Epithelial cell of proximal tubule (primary cell): ENCODE measurements at regions not wholly inside any gene's neighbourhood (a gene's known extent, or its start where the extent isn't known, plus 50 kb on each side); places are given as distances from the start of the nearest gene placed in this dataset.

Experiments
- DNase-seq: peaks from one replicate; pipeline ENCODE4 v3.0.0-alpha.2; 2011; ENCODE audit warnings: low read depth
- H3K4me3 ChIP-seq: 2 replicates; pipeline ENCODE4 v1.5.1; 2011; ENCODE audit warnings: low read depth, mild to moderate bottlenecking, low read length
- TF ChIP-seq, protein P1 (sequence below): conservative IDR thresholded peaks from 2 replicates; pipeline ENCODE4 v1.5.1; 2012; ENCODE audit warnings: low read depth, mild to moderate bottlenecking, low read length

DNA sequence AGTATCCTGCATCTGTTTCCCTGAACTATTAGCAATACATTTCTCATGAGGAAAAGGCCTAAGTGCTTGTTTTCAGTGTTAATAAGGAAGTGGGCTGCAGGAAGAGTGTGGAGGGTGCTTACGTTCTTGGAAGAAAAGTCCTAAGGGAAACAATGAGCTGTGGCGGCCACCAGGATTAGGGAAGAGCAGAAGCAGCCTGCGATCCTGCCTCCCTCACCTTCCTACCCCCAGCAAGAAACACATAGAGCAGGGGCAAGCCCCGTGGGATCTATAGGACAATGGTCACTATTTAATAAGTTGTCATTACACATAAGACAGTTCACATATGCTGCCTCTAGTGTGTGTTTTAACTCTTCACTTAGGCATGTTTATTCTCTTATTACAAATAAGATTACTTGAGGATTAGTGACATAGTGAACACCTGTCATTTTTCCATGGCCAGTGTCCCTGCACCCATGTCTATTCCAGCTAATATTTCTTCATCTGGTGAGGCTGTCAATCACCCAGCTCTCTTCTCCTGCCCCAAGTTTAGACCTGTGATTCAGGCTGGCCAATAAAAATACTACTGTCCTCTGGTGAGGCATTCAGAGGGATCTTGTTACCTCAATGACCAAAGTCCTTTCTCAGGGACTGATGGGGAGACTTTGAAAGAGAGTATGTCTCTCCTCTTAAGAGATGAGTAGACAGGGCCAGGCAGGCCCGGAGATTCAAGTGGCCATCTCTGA, 510.9 kb upstream of the CELF4 start:
- DNase-seq = no peak
- no peak overlapping the region for H3K4me3 ChIP-seq
- TF ChIP-seq, protein P1, sequence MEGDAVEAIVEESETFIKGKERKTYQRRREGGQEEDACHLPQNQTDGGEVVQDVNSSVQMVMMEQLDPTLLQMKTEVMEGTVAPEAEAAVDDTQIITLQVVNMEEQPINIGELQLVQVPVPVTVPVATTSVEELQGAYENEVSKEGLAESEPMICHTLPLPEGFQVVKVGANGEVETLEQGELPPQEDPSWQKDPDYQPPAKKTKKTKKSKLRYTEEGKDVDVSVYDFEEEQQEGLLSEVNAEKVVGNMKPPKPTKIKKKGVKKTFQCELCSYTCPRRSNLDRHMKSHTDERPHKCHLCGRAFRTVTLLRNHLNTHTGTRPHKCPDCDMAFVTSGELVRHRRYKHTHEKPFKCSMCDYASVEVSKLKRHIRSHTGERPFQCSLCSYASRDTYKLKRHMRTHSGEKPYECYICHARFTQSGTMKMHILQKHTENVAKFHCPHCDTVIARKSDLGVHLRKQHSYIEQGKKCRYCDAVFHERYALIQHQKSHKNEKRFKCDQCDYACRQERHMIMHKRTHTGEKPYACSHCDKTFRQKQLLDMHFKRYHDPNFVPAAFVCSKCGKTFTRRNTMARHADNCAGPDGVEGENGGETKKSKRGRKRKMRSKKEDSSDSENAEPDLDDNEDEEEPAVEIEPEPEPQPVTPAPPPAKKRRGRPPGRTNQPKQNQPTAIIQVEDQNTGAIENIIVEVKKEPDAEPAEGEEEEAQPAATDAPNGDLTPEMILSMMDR = no peak

DNA sequence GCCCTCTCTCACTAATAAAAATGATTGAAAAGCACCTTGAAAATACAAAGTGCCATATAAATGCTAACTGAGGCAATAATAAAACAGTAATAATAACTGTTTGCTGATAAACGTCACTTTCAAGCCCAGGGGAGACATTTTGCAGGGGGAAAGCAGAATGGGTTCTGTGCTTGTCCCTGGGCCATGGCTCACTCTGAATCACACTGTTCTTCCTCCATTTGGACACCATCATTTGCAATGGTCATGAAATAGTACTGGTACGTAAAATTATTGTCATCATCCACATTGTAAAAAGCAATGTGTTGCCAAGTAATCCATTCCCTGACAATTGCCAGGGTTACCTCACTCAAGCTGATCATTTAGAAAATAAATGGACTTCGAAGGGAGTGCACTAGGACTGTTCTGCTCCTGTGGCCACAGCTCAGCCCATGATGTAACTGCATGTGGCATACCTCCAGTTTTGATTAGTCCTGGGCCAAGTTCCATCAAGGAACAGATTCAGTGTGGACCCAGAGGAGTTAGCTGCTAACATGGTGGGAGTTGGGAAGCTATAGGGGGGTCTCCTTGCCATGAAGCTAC, 508.8 kb upstream of the CELF4 start:
- TF ChIP-seq, protein P1 = no peak
- no peak overlapping the region for H3K4me3 ChIP-seq
- DNase-seq = no peak

DNA sequence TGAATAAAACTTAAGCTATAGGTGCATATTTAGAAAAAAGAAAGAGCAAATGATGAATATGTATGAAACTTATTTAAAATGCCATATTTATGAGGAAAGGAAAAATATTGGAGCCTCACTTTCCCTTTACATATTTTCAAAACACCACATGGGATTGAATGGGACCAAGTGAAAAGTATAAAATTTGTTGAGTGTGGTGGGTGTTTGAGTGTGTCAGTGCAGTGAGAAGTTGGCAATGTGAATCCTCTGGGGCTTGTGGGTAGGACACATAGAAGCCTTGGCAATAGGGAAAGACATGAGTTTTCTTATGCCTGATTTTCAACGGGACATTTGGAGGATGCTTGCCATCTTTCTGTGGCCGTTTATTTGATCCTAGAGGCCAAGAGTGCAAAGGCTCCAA, 502.2 kb upstream of the CELF4 start:
- H3K4me3 ChIP-seq = no peak overlapping the region
- DNase-seq = no peak
- TF ChIP-seq, protein P1 = no peak

DNA sequence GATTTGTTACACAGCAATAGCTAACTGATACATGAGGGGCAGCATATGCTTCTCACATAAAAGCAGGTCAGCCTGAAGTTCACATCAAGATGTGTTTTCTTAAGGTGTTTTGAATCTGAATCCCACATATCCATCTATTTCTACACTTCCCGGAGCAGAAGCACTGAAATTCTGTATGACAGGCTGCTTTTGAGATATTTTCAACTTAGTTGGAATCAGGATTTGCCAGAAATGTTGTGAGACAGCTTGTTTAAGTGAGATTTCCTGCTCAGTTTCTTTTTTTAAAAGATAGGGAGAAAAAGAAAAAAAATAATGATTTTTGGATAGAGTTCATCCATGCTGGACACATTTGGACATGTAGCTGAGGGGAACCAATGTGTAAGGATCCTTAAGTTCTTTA, 501.5 kb upstream of the CELF4 start:
- DNase-seq = no peak
- TF ChIP-seq, protein P1 = no peak
- no peak overlapping the region for H3K4me3 ChIP-seq

- DNase-seq = no peak
- H3K4me3 ChIP-seq = no peak overlapping the region
- TF ChIP-seq, protein P1 = no peak
Observed at GRCh38 chr18:38052879-38053590, 487.4 kb upstream of the CELF4 start.

DNA sequence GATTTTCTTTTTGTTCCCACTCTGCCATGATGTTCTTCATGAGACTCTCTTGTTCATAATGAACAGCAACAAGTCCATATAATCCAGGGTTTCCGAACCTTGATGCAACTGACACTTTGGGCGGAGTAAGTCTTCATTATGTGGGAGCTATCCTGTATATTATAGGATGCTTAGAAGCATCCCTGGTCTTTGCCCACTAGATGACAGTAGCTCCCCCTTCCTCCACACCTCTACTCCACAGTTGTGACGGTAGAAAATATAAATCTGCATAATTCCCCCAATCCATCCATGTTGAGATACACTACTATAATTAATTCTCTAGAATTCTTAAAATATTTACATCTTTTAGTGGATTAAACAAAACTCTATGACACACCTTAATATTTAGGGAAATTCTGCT, 482.2 kb upstream of the CELF4 start:
- H3K4me3 ChIP-seq = no peak overlapping the region
- DNase-seq = no peak
- TF ChIP-seq, protein P1 = peak; percentile 46
